Stimulated activated CD4-positive, alpha-beta T cell treated with anti-CD3 and anti-CD28 coated beads, TNF-alpha, amount 100 ng/mL, for 24 hours (primary cell): ENCODE measurements at regions not wholly inside any gene's neighbourhood (a gene's known extent, or its start where the extent isn't known, plus 50 kb on each side); places are given as distances from the start of the nearest gene placed in this dataset.

Source experiments
- DNase-seq, 3 experiments: peaks; one replicate each; pipeline ENCODE4 v3.0.0-alpha.2; 2020; ENCODE audit warnings: low read depth in 3 of 3

DNA sequence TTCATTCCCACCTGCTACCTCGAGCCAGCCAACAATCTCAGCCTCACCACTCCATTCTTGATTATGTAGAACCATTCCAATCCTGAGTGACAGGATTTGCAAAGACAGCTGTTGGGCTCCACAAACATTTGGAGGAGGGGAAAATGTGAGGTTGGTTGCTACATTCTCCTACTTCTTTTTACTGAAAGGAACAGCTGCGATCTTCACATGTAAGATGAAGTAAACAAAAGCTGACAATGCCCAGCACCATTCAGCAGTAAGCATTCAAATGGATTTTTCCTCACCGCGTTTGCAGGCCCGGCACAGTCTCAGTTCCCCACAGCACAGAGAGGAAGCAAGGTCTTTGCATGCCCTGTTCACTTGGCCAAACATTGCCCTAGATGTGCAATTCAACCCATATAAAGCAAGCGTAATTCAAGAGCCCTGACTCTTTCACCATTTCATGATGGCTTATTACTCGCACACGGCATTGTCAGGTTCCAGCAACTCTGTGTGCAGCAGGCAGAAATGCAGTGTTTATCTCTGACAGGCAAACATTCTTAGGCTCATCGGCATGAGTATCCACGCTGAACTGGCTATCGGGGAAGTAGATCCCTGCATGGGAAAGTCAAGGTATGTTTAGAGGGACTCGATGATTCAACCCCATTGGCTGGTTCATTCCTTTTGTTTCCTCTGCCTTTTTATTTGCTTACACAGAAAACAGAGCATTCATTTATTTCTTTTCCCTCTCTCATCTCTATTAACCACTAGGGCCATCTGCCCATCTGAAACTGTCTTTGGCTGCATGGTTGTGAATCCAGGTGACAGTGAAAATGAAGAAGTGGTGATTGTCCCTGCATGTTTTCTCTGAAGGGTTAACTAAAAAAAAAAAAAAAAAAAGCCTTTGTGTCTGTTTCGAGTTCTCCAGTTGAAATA lies 236.1 kb upstream of the PLEKHG7 start:
- DNase-seq: no peak

DNA sequence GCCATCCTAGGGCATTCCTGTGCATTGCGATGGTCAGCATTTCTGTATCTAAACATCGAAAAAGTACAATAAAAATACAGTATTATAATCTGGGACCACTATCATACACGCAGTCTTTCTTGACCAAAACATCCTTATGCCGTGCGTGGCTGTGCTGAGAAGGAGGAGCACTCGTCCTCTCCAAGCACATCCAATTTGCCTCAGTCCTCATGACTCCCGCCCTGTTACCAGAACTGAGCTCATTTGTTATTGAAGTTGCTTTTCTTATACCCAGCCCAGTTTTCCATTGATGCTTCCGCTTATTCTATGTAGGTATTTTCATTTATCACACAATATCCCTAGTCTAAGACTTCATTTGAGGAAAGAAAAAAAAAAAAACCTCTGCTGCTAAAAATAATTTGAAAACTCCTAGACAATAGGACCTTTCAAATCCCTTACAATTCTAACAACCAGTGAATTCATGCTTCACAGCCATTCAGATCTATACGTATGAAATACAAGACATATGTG lies 236.9 kb upstream of the PLEKHG7 start:
- DNase-seq: no peak

DNA sequence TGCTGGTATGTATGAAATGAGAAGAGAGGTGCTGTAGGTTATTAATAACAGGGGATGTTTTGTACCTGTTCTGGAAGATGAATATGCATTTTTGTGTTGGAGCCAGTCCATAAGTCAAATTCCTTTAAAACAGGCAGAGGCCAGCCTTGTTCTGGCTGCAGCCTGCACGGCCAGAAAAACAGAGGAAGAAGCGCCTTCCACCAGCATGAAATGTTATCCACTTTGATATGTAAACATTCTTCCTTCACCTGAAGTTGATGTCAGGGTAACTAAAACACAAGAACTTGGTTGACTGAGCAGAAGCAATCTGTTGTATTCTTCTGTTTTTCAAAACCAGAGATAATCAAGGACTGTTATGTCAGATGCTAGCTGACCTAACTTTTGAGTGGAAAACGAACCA lies 237.9 kb upstream of the PLEKHG7 start:
- no peak for DNase-seq

DNA sequence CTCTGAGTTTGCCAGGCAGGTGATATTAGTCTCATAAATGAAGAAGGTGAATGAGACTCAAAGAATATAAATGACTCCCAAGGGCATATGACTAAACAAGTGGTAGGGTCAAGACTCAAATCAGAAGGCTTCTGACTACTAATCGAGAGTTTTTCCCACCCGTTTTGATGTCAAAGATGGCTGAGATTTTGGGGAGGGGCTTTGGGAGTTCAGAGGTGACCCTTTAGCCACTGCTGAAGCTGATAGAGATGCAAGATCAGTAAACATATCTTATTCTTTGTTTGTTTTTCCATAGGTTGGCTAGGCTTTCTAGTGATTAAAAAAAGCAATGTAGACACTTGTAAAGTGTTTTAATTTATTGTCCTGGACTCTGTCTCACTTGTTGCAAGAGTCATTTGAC lies 239.6 kb upstream of the PLEKHG7 start:
- no peak for DNase-seq

DNA sequence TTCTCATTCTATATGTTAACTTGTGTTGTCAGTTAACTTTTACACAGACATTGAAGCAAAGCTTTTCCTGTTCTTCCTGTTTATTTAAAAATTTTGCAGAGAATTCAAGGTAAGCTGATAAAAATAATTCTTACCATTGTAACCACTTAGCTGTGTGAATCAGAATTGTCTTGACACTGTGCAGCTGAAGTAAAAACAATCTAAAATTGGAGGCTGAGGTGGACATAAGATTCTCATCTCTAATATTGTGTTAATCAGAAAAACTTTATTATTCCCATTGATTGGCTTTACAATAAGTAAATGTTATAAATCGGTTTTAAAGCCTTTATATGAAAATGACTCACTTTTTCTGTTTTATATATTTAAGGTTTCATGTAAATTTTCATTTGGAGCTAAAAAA lies 240.3 kb upstream of the PLEKHG7 start:
- no peak for DNase-seq

DNA sequence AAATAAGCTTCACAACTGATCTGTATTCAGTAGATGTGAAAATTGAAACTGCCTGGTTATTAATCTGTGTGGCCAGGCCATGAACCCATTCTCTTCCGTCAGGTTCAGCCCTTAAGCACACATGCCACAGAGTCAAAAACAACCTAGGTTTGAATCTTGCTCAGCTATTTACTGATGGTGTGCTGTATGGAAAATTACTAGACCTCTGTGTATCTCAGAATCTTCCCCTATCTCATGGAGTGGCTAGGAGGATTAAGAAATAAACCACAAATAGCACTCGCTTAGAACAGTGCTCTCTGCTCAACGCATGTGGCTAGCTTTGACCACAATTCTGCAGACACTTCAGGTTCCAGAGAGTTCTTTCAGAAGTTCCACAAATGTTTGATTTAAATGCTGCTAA lies 240.7 kb upstream of the PLEKHG7 start:
- no peak for DNase-seq

DNA sequence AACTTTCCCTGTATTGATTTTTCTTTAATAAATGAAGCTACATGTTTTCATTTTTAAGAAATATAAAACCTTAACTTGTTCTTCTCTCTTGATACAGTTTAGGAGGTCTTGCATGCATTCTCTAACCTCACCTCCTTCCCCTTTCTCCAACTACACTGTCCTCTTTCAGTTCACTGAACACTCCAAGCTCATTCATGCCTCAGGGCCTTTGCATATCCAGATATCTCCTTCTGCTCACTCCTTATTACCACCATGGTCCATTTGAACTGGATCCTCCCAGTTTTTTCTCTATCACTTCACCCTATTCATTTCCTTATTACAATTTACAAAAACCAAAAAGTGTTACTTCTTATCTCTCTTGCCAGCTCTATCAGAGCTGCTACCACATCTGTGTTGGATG lies 242.9 kb upstream of the PLEKHG7 start:
- DNase-seq: no peak

DNA sequence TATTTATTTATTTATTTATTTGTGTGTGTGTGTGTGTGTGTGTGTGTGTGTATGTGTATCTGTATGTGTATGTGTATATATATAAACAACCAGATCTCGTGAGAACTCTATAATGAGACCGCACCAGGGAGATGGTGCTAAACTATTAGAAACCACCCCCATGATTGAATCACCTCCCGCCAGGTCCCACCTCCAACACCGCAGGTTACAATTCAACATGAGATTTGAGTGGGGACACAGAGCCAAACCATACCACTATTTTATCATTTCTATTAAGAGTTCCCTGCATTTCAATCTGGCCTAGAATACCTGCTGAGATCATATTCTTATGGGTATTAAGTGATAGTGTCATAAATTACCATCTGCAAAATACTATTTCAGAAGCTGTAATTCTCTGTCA lies 243.8 kb upstream of the PLEKHG7 start:
- no peak for DNase-seq

DNA sequence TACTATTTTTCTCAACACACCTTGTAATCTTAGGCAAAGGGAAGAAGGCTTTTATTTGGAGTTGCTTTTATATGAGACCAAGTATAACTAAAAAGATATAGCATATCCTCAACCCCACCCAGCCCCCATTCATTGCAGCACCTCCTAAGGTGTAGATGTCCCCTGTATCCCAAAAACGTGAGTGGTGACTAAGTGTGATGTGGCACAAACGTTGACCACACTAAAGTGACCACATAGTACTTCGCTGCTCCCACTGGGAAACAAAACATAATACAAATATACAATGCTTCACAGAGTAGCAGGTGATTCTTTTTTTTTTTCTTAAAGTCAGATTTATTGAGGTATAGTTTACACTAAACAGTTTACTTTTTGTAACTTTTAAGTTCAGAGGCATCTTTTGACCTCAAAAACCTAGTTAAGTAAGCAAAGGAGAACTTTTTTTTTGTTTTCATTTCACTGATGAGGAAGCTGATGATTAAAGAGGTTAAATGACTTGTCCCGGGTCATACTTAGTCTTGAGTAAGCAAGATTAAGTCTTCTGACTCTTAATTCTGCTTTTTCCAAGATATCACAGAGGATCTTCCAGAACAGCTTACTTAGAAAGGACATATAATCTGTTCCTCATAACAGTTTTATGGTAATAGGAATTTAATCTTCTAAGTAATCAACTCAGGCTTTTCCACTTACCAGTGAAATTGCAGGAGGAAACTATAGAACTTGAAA lies 245.2 kb upstream of the PLEKHG7 start:
- DNase-seq: no peak

DNA sequence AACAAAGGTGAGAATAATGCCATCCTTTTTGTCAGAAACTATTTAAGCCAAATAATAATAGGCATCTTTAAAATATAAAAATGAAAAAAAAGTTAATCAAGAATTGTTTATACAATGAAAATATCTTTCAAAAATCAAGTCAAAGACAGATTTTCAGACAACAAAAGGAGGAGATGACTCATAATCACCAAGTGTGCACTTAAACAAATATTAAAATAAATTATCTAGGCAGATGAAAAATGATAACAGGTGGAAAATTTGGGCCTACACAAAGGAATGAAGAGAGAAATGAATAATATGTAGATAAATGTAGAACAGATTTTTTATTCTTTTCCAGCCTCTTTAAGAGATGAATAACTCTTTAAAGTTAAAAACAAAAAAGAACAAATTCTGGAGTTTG lies 250.0 kb upstream of the PLEKHG7 start:
- no peak for DNase-seq

DNA sequence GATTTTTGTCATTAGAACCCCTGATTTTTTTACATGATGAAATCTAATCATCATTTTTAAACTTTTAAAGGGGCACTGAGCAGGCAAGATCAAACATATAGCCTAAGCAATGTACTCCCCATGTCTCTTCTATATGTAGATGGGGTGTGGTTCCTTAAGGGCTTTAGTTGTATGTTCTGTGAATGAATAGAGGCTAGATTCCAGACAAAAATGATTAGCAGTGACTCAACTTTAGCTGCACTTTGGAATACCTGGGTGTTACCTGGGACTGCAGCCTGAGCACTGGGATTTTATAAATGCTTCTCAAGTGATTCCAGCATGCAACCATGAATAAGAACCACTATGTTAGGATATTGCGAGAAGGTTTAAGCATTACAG lies 256.7 kb upstream of the PLEKHG7 start:
- no peak for DNase-seq

DNA sequence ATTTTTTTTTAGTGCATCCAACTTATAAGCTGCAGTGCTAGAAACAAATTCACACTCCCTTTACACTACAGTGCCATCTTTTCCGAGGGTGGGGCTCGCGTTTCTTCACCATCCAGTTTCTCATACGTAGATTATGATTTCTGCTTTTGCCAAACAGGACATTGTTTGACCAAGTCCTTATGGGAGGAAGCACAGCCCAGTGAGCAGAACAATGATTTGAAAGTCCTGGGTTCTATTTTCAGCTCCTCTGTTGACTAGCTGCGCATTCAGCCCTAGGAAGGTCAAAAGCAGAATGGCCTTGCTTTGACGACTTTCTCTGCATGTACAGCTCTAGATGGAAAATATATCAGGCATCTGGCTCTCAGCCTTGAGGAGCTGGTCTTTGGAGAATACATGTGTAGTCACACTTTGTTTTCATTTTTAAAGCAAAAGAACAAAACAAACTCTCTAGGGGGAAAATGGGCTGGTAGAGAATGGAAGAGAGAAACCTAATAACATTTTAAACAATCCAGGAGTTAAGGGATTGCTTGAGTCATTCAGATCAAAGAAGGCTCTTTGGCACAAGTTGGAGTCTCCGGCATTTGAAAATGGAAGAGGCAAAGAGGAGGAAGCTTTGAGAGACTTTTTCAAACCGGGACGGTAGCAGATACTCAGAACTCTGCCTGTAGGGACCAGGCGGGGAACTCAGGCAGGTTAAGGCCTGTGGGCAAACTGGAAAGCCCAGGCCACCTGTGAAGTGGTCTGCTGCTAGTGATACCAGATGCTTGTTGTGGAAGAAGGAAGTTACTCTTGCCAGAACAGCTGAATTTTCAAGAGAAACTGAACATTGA lies 257.3 kb upstream of the PLEKHG7 start:
- DNase-seq: no peak

DNA sequence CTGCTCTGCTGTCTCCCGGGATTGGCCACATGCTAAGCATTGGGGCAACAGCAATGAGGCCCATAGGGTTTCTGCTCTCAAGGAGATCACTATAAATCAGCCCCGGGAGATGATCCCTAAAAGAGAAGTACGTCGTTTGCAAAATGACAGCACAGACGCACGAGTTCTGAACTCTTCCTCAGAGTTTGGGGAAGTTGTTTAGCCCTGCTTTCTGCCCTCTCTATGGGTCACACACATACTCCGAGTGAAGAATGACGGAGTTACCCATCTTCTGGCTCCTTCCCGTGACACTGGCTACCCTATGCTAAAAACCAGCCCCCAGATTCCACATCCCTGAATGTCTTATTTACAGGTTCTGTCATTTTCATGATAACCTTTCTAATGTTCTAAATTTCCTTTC lies 258.0 kb upstream of the PLEKHG7 start:
- DNase-seq: no peak

DNA sequence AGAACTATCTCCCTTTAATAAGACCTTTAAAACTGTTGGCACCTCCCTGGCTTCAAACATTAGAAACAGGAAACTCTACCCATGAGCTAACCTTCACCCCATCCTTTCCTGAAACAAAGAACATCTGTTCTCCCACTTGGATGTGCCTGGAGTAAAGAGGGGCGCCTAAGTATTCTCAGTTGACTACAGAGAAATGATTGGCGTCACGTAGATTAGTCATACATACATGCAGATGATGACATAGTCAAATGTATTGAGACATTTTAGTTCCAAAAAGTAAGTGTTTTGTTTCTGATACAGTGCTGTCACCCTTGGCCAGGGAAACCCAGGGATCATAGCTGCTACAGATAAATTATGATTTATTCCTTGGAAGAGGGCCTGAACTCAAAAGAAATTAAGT lies 260.0 kb upstream of the PLEKHG7 start:
- DNase-seq: no peak

DNA sequence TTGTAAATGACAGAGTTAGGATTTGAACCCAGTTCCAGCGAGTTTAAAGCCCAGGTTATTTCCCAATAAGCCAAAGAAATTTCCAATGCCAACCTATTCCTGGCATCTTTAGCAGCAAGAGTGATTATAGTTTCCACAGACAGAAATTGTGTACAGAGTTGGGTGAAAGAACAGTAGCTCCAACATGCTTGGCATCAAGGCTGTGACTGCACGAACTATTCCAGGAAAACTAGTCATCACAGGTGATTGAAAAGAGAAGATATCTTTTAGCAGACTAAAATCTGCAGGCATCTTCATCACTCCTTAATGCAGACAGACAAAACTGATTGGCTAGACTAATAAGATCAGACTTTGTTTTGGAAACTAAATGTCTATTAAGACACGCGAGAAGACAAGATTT lies 262.7 kb upstream of the PLEKHG7 start:
- DNase-seq: no peak

DNA sequence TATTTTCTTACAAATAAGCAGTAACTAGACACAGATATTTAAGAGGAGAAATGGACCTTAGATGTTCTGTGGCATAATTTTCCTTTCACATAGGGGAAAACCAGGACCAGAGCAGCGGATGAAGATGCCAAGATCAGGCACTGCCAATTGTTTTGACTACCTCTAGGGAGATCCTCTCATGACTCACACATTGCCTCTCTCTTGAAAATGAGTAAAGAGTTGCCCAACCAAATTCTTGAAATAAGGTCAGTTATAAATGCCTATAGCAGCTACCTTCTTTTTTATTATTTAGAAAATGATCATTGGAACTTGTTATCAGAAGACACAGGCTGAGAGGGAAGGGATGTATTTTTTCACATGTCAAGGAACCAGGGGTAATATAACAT lies 263.4 kb upstream of the PLEKHG7 start:
- no peak for DNase-seq

DNA sequence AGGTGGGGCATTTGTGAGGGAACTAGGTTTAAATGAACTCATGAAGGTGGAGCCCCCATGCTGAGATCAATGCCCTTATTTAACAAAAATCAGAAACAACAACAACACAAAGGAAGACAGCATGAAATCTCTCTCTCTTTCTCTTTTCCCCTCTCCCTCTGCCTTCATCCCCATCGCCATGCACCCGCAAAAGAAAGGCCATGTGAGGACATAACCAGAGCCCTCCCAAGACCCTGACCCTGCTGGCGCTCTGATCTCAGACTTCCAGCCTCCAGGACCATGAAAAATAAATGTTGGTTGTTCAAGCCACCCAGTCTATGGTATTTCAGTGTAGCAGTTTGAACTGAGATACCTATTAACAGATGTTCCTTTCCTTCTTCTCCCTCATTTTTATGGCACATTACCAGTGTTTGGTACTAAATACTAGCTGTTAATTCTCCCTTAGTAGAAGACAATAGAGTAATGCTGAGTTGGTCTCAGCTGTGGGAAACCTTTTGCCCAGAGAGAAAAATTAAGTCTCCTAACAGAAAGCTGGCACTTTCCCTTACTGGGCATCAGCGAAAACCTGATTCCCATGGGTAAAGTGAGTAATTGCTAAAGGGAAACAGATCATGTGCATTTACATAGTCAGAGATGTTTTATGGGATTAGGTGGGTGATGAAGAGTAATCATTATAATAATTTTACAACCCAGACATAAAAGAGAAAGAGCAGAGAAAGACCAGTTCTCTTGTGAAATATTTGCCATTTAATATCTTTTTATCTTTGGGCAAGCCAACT lies 264.0 kb upstream of the PLEKHG7 start:
- no peak for DNase-seq

DNA sequence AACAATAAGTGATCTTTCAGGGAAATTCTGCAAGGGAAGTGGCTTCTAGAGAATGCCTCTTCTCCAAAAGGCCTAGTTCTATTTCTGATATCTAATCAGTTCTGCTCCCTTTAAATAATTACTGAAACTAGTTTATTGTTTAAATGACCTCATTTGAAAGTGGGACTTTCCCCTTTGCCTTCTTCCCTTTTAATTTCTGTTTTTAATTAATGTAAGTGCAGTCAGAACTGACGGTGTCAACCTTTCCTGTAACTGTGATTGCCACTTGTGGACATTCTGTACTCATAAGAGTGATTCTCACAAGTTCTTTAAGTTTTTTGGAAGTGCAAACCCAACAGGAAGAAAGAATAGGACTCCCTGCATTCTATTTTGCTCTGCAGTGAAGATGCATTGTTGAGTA lies 265.3 kb upstream of the PLEKHG7 start:
- no peak for DNase-seq

DNA sequence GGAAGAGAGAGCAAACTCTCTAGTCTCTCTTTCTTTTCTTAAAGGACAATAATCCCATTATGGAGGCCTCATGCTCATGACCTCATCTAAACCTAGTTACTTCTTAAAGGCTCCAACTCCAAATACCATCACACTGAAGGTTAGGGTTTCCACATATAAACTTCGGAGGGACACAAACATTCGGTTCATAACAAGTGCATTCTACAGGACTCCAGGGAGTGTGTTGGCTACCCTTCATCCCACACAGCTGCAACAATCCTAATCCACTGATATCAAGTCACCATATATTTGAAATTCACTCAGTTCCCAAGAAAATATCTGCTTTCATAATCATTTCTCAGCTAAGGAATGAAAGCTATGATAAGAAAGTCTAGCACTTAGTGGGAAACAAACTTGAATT lies 265.9 kb upstream of the PLEKHG7 start:
- no peak for DNase-seq

DNA sequence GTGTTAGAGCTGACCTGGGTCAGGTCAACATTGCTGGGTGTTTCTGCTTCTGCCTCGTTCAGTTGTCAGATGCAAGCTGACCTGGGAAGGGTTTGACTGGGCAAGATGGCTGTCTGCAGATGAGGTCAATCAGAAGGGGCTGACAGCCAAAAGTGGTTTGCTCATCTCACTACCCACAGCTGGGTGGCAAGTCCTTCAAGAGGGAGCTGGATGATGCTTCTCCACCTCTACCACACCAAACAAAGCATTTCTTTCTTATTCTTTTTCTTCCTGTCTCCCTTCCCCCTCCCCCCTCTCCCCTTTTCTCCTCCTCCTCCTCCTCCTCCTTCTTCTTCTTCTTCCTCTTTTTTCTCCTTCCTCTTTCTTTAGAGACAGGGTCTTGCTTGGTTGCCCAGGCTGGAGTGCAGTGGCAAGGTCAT lies 268.2 kb upstream of the PLEKHG7 start:
- no peak for DNase-seq

DNA sequence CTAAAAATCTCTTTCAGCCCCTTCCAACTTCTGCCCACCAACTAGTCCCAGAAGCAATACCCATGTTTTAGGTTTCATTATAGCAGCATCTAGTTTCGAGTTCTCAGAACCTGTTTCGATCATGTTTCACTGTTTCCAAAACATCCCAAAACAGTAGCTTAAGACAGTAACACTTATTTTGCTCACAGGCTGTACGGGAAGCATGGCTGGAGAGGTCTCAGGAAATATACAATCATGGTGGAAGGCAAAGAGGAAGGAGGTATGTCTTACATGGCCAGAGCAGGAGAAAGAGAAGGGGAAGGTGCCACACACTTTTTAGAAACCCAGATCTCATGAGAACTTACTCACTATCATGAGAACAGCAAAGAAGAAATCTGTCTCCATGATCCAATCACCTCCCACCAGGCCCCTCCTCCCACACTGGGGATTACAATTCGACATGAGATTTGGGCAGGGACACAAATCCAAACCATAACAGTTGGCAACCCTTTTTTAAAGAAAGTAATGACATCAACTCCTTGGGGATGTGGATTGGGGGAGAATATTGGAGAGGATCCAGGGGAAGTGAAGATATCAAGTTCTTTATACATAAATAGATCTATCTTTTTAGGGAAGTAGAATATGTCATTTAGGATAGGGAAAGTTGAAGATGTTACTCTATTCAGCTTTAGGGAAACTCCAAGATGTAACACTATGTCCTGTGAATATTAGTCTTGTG lies 269.9 kb upstream of the PLEKHG7 start:
- no peak for DNase-seq
